GM23248 (cell line): ENCODE measurements at regions not wholly inside any gene's neighbourhood (a gene's known extent, or its start where the extent isn't known, plus 50 kb on each side); places are given as distances from the start of the nearest gene placed in this dataset.

Source experiments
- EZH2 ChIP-seq: fragments of 200-600 bp; sonication (generic); IDR thresholded peaks from 2 replicates; pipeline ENCODE4 v1.6.1; 2018; ENCODE audit warnings: antibody characterized with exemption, mild to moderate bottlenecking; ENCODE audit not compliant: insufficient read depth, poor library complexity, severe bottlenecking
- EZH2phosphoT487 ChIP-seq: fragments of 200-600 bp; sonication (generic); IDR thresholded peaks from 2 replicates; pipeline ENCODE4 v1.6.1; 2018; ENCODE audit warnings: antibody characterized with exemption, moderate library complexity, mild to moderate bottlenecking, low read depth; ENCODE audit not compliant: insufficient read depth

GRCh38 chr1:195866781-195867222, 741.4 kb downstream of the KCNT2 start:
- no peak for TF ChIP-seq EZH2phosphoT487
- no peak for TF ChIP-seq EZH2
